ENCODE measurements at regions not wholly inside any gene's neighbourhood (a gene's known extent, or its start where the extent isn't known, plus 50 kb on each side); places are given as distances from the start of the nearest gene placed in this dataset.
"Not testable (repeated sequence)": the region's sequence is repeated elsewhere in the genome, so short reads cannot be mapped to it uniquely, and the experiment has no call there.

GRCh38 chr12:127802271-127802670, 464.7 kb upstream of the TMEM132C start:
- Histone ChIP-seq H3K27me3 (no peaks in the 10 kb centered on the region), H3K9me3 (no peaks in the 10 kb centered on the region), H3K4me3 (no peak overlapping the region), H3K27ac (no peak overlapping the region), H3K4me1 (no peaks in the 10 kb centered on the region), H3K36me3 (no peaks in the 10 kb centered on the region)
- intact Hi-C loops (cut with DNase I; ENCODE audit: low total_unique reads): no loop called here
- WGBS, 5 donors: 89 to 95% (median 90%) methylated on average over 6 of the region's 6 CpGs
- TF ChIP-seq POLR2AphosphoS5 (IDR thresholded peaks at IDR 0.05) (no peak), EP300 (IDR thresholded peaks at IDR 0.05) (no peak)
- TF ChIP-seq, protein P1, sequence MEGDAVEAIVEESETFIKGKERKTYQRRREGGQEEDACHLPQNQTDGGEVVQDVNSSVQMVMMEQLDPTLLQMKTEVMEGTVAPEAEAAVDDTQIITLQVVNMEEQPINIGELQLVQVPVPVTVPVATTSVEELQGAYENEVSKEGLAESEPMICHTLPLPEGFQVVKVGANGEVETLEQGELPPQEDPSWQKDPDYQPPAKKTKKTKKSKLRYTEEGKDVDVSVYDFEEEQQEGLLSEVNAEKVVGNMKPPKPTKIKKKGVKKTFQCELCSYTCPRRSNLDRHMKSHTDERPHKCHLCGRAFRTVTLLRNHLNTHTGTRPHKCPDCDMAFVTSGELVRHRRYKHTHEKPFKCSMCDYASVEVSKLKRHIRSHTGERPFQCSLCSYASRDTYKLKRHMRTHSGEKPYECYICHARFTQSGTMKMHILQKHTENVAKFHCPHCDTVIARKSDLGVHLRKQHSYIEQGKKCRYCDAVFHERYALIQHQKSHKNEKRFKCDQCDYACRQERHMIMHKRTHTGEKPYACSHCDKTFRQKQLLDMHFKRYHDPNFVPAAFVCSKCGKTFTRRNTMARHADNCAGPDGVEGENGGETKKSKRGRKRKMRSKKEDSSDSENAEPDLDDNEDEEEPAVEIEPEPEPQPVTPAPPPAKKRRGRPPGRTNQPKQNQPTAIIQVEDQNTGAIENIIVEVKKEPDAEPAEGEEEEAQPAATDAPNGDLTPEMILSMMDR (IDR thresholded peaks at IDR 0.05): no peak
- DNase-seq: no peak

DNA sequence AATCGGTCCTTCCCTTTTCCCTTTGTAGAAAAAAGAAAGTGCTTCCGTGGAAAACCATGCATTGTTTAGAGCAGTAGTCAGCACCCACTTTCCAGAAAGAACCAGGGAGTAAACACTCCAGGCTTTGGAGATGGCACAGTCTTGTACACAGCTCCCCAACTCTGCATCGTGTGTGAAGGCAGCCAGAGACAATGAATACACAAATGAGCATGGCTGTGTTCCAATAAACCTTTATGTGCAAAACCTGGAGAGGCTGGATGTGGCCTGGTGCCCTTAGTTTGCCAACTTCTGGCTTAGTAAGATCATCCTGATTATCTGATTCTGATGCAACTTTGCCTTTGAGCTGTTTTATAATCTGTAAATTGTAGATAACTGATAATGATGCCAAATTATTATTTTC, 463.4 kb upstream of the TMEM132C start:
- no peaks in the 10 kb centered on the region for H3K27me3 ChIP-seq
- no peak for DNase-seq
- no peaks in the 10 kb centered on the region for H3K9me3 ChIP-seq
- no peak for TF ChIP-seq POLR2AphosphoS5 (IDR thresholded peaks at IDR 0.05)
- no peak for TF ChIP-seq EP300 (IDR thresholded peaks at IDR 0.05)
- TF ChIP-seq, protein P1 (IDR thresholded peaks at IDR 0.05): no peak
- TF ChIP-seq POLR2A (IDR thresholded peaks at IDR 0.05): no peak
- intact Hi-C loops (cut with DNase I; ENCODE audit: low total_unique reads): no loop called here
- H3K36me3 ChIP-seq: no peaks in the 10 kb centered on the region
- no peaks in the 10 kb centered on the region for H3K4me1 ChIP-seq
- WGBS, 5 donors: 44 to 68% (median 57%) methylated on average over 3 of the region's 3 CpGs
- no peak overlapping the region for H3K27ac ChIP-seq
- no peak overlapping the region for H3K4me3 ChIP-seq

DNA sequence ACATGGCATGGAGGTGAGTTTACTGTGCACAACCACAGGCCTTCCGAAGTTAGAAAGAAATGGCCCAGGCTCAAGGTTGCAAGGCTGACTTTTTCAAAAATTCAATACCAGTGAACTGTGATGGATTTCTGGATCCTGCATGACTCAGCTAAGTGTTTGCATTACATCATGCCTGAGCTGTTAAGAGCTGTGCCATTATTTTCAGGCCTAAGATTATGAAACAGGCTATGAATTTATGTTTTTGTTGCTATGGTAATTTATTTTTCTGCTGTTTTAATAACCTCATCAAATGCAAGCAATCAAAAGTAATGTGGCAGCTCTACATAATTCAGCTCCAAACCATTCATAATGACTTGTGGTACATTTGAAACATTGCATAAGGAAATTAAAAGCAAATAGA, 457.7 kb upstream of the TMEM132C start:
- H3K27me3 ChIP-seq: no peaks in the 10 kb centered on the region
- WGBS, 5 donors: 33 to 49% (median 40%) methylated on average over 1 of the region's 1 CpG
- no peaks in the 10 kb centered on the region for H3K9me3 ChIP-seq
- intact Hi-C loops (cut with DNase I; ENCODE audit: low total_unique reads): no loop called here
- no peaks in the 10 kb centered on the region for H3K36me3 ChIP-seq
- no peak overlapping the region for H3K27ac ChIP-seq
- TF ChIP-seq POLR2A (IDR thresholded peaks at IDR 0.05) (no peak), POLR2AphosphoS5 (IDR thresholded peaks at IDR 0.05) (peak in 2 of 3 donors; percentile 10 to 28), EP300 (IDR thresholded peaks at IDR 0.05) (no peak)
- TF ChIP-seq, protein P1 (IDR thresholded peaks at IDR 0.05): no peak
- H3K4me1 ChIP-seq: peaks cover 0 to 9% (median 0%) of the 10 kb centered on the region in 4 donors
- no peak overlapping the region for H3K4me3 ChIP-seq
- peak in 1 of 2 donors; percentile 79 for DNase-seq

GRCh38 chr12:127810041-127810440, 456.9 kb upstream of the TMEM132C start:
- no peak overlapping the region for H3K27ac ChIP-seq
- peak in 1 of 2 donors; percentile 59 for DNase-seq
- no peaks in the 10 kb centered on the region for H3K36me3 ChIP-seq
- intact Hi-C loops (cut with DNase I; ENCODE audit: low total_unique reads): no loop called here
- no peaks in the 10 kb centered on the region for H3K27me3 ChIP-seq
- TF ChIP-seq, protein P1 (IDR thresholded peaks at IDR 0.05): no peak
- TF ChIP-seq EP300 (IDR thresholded peaks at IDR 0.05) (no peak), POLR2A (IDR thresholded peaks at IDR 0.05) (no peak), POLR2AphosphoS5 (IDR thresholded peaks at IDR 0.05) (peak in 1 of 3 donors; percentile 42)
- H3K9me3 ChIP-seq: no peaks in the 10 kb centered on the region
- peaks cover 0 to 9% (median 0%) of the 10 kb centered on the region in 4 donors for H3K4me1 ChIP-seq
- H3K4me3 ChIP-seq: no peak overlapping the region
- WGBS, 5 donors: 57 to 71% (median 67%) methylated on average over 4 of the region's 4 CpGs

- 54 to 75% (median 65%) methylated on average over 2 to 4 of the region's 4 CpGs for WGBS, 5 donors
Measured at GRCh38 chr12:127810459-127810858, 456.5 kb upstream of the TMEM132C start.

More at GRCh38 chr12:127810459-127810858, 456.5 kb upstream of the TMEM132C start:
- H3K4me3 ChIP-seq; H3K27me3 ChIP-seq; H3K27ac ChIP-seq; DNase-seq; H3K36me3 ChIP-seq; intact Hi-C loops (cut with DNase I; ENCODE audit: low total_unique reads); H3K4me1 ChIP-seq; H3K9me3 ChIP-seq: not testable (repeated sequence)

Data from stomach (tissue), 8 donors.